Uterus (tissue), 2 donors: ENCODE measurements at regions not wholly inside any gene's neighbourhood (a gene's known extent, or its start where the extent isn't known, plus 50 kb on each side); places are given as distances from the start of the nearest gene placed in this dataset.

Experiments
- CTCF ChIP-seq, 4 experiments: fragments of 200-600 bp in 2 of 4; fragments of 450-650 bp in 2 of 4; sonication (generic) in 2 of 4; IDR thresholded peaks; one replicate each; pipeline ENCODE4 v1.5.1; 2016 to 2019; ENCODE audit warnings: antibody characterized with exemption in 4 of 4, mild to moderate bottlenecking in 2 of 4, moderate library complexity in 1 of 4
- POLR2A ChIP-seq, 2 donors: fragments of 450-650 bp; IDR thresholded peaks; one replicate each; pipeline ENCODE4 v1.6.1; 2016; ENCODE audit warnings: antibody characterized with exemption in 2 of 2, mild to moderate bottlenecking in 1 of 2, moderate library complexity in 1 of 2

DNA sequence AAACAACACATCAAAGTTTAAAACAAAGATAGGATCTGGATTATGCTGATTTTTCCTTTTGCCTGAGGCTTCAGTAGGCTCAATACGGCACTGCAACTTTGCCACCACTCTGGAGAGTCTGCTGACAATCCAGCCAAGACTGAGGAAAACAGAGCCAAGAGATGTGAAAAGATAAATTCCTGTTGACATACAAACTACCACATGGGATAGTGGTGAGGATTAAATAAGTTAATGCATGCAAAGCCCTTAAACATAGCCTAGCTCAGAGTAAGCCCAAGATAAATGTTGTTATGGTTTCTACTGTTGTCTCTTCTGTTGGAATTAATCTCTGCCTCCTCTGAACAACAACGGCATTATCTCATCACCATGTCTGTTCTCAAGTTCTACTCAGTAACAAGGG is 245.9 kb upstream of the LMCD1 start:
- no peak for TF ChIP-seq CTCF (IDR thresholded peaks at IDR 0.05)
- TF ChIP-seq POLR2A (IDR thresholded peaks at IDR 0.05) = no peak
